K562 (cell line): ENCODE measurements at regions not wholly inside any gene's neighbourhood (a gene's known extent, or its start where the extent isn't known, plus 50 kb on each side); places are given as distances from the start of the nearest gene placed in this dataset.
A peak's percentile ranks its signal among the peaks of the same experiment; 100 is the strongest.

Source experiments
- ATAC-seq: fragments of 200-7000 bp; cut with Tn5 transposase; 3 replicates; pipeline ENCODE4 v1.9.1; 2020; ENCODE audit warnings: moderate library complexity
- BruUV-seq: library from RNA; stranded (reverse); fragments of 400-500 nt; replicated peaks from 2 replicates; lab custom pipeline; 2021; lab: Mats Ljungman, UMichigan
- CTCF ChIA-PET: fragments of 300-600 bp; formaldehyde crosslinking; extraction: SDS; loops from one replicate; lab custom pipeline; 2021; ENCODE audit warnings: low intra/inter-chr PET ratio; lab: Yijun Ruan, JAX
- POLR2A ChIA-PET: fragments of 300-600, 350-650 bp; sonication (Branson Sonifier 250); formaldehyde crosslinking; extraction: SDS; loops from one replicate; lab custom pipeline; 2021; ENCODE audit warnings: antibody characterized with exemption, inconsistent platforms; lab: Yijun Ruan, JAX
- DNase-seq, 4 experiments: peaks; one replicate each; pipeline versions ENCODE4 v3.0.0 to v3.0.0-alpha.2; 2011 to 2018; ENCODE audit warnings: low spot score in 3 of 4, mixed read lengths in 3 of 4; ENCODE audit errors: extremely low read depth in 1 of 4
- FAIRE-seq: peaks from 2 replicates; lab custom pipeline; 2011; peaks lifted over from hg19 to GRCh38; lab: Jason Lieb, UNC
- H2AFZ ChIP-seq: 2 replicates; pipeline ENCODE4 v1.6.0; 2011; ENCODE audit warnings: low read depth, low read length, control low read depth, inconsistent platforms
- H3K27ac ChIP-seq: fragments of 200-600 bp; 3 replicates; pipeline ENCODE4 v1.8.0; 2011; ENCODE audit warnings: low read depth, mild to moderate bottlenecking, control low read depth, inconsistent platforms, low read length, moderate library complexity, mixed read lengths; ENCODE audit errors: extremely low read depth
- H3K27me3 ChIP-seq, 2 experiments: fragments of 300-600 bp in 1 of 2; 2 replicates in 1 of 2; 3 replicates in 1 of 2; pipeline versions ENCODE4 v1.6.0 to v1.8.0; 2011; ENCODE audit warnings: inconsistent platforms in 2 of 2, low read length in 2 of 2, mild to moderate bottlenecking in 1 of 2, mixed read lengths in 1 of 2, moderate library complexity in 1 of 2; ENCODE audit not compliant: control insufficient read depth in 2 of 2, insufficient read depth in 2 of 2
- H3K36me3 ChIP-seq: fragments of 300-600 bp; 3 replicates; pipeline ENCODE4 v1.8.0; 2011; ENCODE audit warnings: mild to moderate bottlenecking, low read length, inconsistent platforms; ENCODE audit not compliant: control insufficient read depth, insufficient read depth
- H3K4me1 ChIP-seq, 2 experiments: fragments of 200-600 bp in 1 of 2; replicated peaks in 1 of 2; 2 replicates in 1 of 2; 3 replicates in 1 of 2; pipeline versions ENCODE4 v1.5.1 to v1.8.0; 2011; ENCODE audit warnings: inconsistent platforms in 2 of 2, low read length in 2 of 2, mild to moderate bottlenecking in 1 of 2, mixed read lengths in 1 of 2, moderate library complexity in 1 of 2; ENCODE audit not compliant: control insufficient read depth in 2 of 2, insufficient read depth in 2 of 2
- H3K4me2 ChIP-seq: 2 replicates; pipeline ENCODE4 v1.6.1; 2011; ENCODE audit warnings: low read length, control low read depth, inconsistent platforms, mixed read lengths; ENCODE audit not compliant: insufficient read depth
- H3K4me3 ChIP-seq: fragments of 200-600 bp; sonication (generic), shearing (Covaris generic); 2 replicates; pipeline ENCODE4 v1.5.1; 2016; ENCODE audit warnings: control low read depth, inconsistent platforms
- H3K79me2 ChIP-seq: fragments of 200-600 bp; 3 replicates; pipeline ENCODE4 v1.8.0; 2011; ENCODE audit warnings: low read length, inconsistent platforms; ENCODE audit not compliant: control insufficient read depth, insufficient read depth
- H3K9ac ChIP-seq, 2 experiments: 2 replicates each; pipeline versions ENCODE4 v1.6.0 to v1.6.1; 2011; ENCODE audit warnings: low read depth in 2 of 2, low read length in 2 of 2, control low read depth in 1 of 2, inconsistent platforms in 1 of 2, mild to moderate bottlenecking in 1 of 2, mixed read lengths in 1 of 2; ENCODE audit not compliant: insufficient read depth in 1 of 2
- H3K9me1 ChIP-seq: one replicate; pipeline ENCODE4 v1.6.0; 2011; ENCODE audit warnings: inconsistent platforms, mild to moderate bottlenecking, low read length, moderate library complexity; ENCODE audit not compliant: control insufficient read depth, insufficient read depth
- H3K9me3 ChIP-seq: replicated peaks from 2 replicates; pipeline ENCODE4 v1.5.1; 2011; ENCODE audit warnings: low read depth, low read length, inconsistent platforms; ENCODE audit not compliant: control insufficient read depth, insufficient read depth
- H4K20me1 ChIP-seq: replicated peaks from 2 replicates; pipeline ENCODE4 v1.6.1; 2011; ENCODE audit warnings: low read length, inconsistent platforms, mixed read lengths; ENCODE audit not compliant: control insufficient read depth, insufficient read depth
- BDP1 ChIP-seq: IDR thresholded peaks from 3 replicates; pipeline ENCODE4 v1.6.1; 2011; ENCODE audit not compliant: insufficient read length, insufficient read depth
- ELF2 ChIP-seq: fragments of 250-450 bp; sonication (Bioruptor Pico); IDR thresholded peaks from 2 replicates; pipeline ENCODE4 v1.5.0; 2021; ENCODE audit warnings: mild to moderate bottlenecking
- MGA ChIP-seq: fragments of 450-650 bp; IDR thresholded peaks from 2 replicates; pipeline ENCODE4 v1.6.1; 2016; ENCODE audit warnings: mild to moderate bottlenecking, moderate library complexity
- RFX7 ChIP-seq: fragments of 250-450 bp; sonication (Bioruptor Pico); IDR thresholded peaks from 2 replicates; pipeline ENCODE4 v1.5.1; 2021; ENCODE audit warnings: mild to moderate bottlenecking
- ZMIZ1 ChIP-seq, 2 experiments: fragments of 150-350 bp in 1 of 2; IDR thresholded peaks; 2 replicates each; pipeline ENCODE4 v1.6.1; 2012 to 2016; ENCODE audit warnings: low read depth in 2 of 2, low read length in 2 of 2, mild to moderate bottlenecking in 1 of 2, moderate library complexity in 1 of 2
- WGBS: fragments of 100-300 bp; shearing (Covaris generic); methylation state at CpG from one replicate; pipeline ENCODE4 v1.1.6; 2016; ENCODE audit warnings: low coverage, mixed read lengths; ENCODE audit not compliant: insufficient coverage; ENCODE audit errors: missing lambda C conversion rate; 5-methylcytosine and 5-hydroxymethylcytosine counted together
- in situ Hi-C: fragments of 300-500 bp; cut with MboI; formaldehyde crosslinking; loops from 4 replicates; pipeline ENCODE4 v1.15.0; 2018; ENCODE audit warnings: inconsistent platforms, mixed read lengths
- intact Hi-C: fragments of 100-400 bp; cut with micrococcal nuclease; formaldehyde crosslinking; loops from 2 replicates; pipeline ENCODE4 v1.14.2; 2022

- intact Hi-C loops, result loop anchor here (5.0 kb wide), 2 partner anchors 70 to 85 kb away; no protein-coding TSS in a partner anchor
- ChIA-PET POLR2A (interaction anchor here (0.6 to 0.8 kb wide), 2 partner anchors 21 to 80 kb away, joined by 3 to 4 read pairs; no protein-coding TSS in a partner anchor), CTCF (interaction anchor here (0.6 kb wide), 2 partner anchors 47 to 89 kb away, joined by 3 to 5 read pairs; no protein-coding TSS in a partner anchor)
- DNase-seq (peak; percentile 38 to 79 (median 56)), ATAC-seq (peak; percentile 93), FAIRE-seq (peak; percentile 82)
- H3K9me3 ChIP-seq, result no peaks in the 10 kb centered on the region
- no peaks in the 10 kb centered on the region for H4K20me1 ChIP-seq
- H3K9ac ChIP-seq, result peak overlapping the region; percentile 6 to 44; a peak in 2 of 4 replicates
- H3K4me3 ChIP-seq, result no peak overlapping the region
- no peaks in the 10 kb centered on the region for H3K27me3 ChIP-seq
- H3K27ac ChIP-seq, result peak overlapping the region; percentile 61
- no peaks in the 10 kb centered on the region for H3K36me3 ChIP-seq
- peak overlapping the region; percentile 63 for H3K4me2 ChIP-seq
- in situ Hi-C loops, result no loop called here
- H3K9me1 ChIP-seq, result no peaks in the 10 kb centered on the region
- no peaks in the 10 kb centered on the region for H3K79me2 ChIP-seq
- H3K4me1 ChIP-seq, result peaks cover 7 to 25% of the 10 kb centered on the region in 2 experiments; a peak in 3 of 5 replicates
- peak overlapping the region; percentile 87 for H2AFZ ChIP-seq
- BruUV-seq, result no TSS peak
- WGBS, result 24% methylated on average over 17 of the region's 18 CpGs
- TF ChIP-seq ELF2 (CRISPR knock-in tag) (no peak), RFX7 (CRISPR knock-in tag) (no peak), MGA (peak; percentile 7; the same call in 1 of the 2 replicates), BDP1 (no peak), ZMIZ1 (IDR thresholded peaks at IDR 0.05; ENCODE audit: low read depth in 2 of 2, low read length in 2 of 2) (no peak)
Measured at GRCh38 chr3:57007521-57008460, 52.7 kb upstream of the SPATA12 start.
